IPS-20b (cell line): ENCODE measurements at regions not wholly inside any gene's neighbourhood (a gene's known extent, or its start where the extent isn't known, plus 50 kb on each side); places are given as distances from the start of the nearest gene placed in this dataset.

Experiments
- H3K27ac ChIP-seq: one replicate; pipeline ENCODE4 v1.5.1; 2013; ENCODE audit warnings: low read length
- H3K27me3 ChIP-seq: 2 replicates; pipeline ENCODE4 v1.6.1; 2013; ENCODE audit warnings: mild to moderate bottlenecking, low read length, inconsistent platforms; ENCODE audit not compliant: insufficient read depth
- H3K36me3 ChIP-seq: 2 replicates; pipeline ENCODE4 v1.6.1; 2013; ENCODE audit warnings: low read depth, mild to moderate bottlenecking, inconsistent platforms, low read length, moderate library complexity; ENCODE audit not compliant: insufficient read depth
- H3K4me1 ChIP-seq: 2 replicates; pipeline ENCODE4 v1.6.1; 2013; ENCODE audit warnings: mild to moderate bottlenecking, control low read depth, inconsistent platforms, low read length, moderate library complexity; ENCODE audit not compliant: insufficient read depth
- H3K4me3 ChIP-seq: 2 replicates; pipeline ENCODE4 v1.5.1; 2013; ENCODE audit warnings: mild to moderate bottlenecking, low read length, inconsistent platforms
- H3K9ac ChIP-seq: 2 replicates; pipeline ENCODE4 v1.6.1; 2013; ENCODE audit warnings: low read depth, mild to moderate bottlenecking, inconsistent platforms, low read length, moderate library complexity
- H3K9me3 ChIP-seq: 2 replicates; pipeline ENCODE4 v1.6.1; 2013; ENCODE audit warnings: mild to moderate bottlenecking, low read depth, low read length, inconsistent platforms; ENCODE audit not compliant: insufficient read depth

DNA sequence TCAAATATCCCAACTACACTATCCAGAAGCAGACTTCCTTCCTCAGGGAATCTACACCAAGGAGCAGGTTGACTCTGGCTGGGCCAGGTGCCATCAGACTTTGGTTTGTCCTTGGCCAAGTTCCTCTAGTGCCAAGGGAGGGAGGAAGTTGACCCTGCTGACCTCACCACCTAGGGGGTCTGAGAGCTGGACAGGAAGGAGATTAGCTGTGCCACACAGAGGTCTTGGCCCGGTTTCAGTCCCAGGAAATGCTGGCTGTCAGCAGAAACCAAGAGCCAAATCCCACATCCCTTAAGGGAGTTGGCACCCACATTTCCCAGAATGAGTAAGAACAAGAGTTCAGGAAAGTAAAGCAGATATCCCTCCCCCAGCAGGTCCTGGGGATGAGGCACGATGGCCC, 178.2 kb downstream of the SALL1 start:
- Histone ChIP-seq H3K27me3 (no peaks in the 10 kb centered on the region), H3K27ac (no peak overlapping the region)

DNA sequence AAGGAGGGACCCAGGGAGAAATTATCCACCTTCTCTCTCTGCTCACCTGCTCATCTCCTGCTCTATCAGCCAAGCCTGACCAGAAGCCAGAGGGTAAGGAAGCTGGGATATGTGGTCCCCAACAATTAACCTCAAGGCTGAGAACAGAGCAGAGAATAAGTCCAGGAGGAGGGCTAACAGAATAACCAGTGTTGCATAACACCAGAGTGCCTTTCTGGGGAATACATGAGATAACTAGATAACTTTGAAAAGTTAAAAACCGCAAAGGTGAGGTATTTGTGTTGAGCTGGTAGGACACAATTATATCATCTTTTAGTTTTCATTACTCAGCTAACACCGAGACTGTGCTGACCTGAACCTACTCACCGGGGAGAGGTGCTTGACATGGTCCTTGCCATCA, 180.8 kb downstream of the SALL1 start:
- no peak overlapping the region for H3K27ac ChIP-seq
- no peak overlapping the region for H3K4me3 ChIP-seq
- H3K9me3 ChIP-seq: no peaks in the 10 kb centered on the region
- H3K4me1 ChIP-seq: no peaks in the 10 kb centered on the region
- H3K9ac ChIP-seq: no peak overlapping the region
- H3K36me3 ChIP-seq: no peaks in the 10 kb centered on the region
- no peaks in the 10 kb centered on the region for H3K27me3 ChIP-seq

More for the DNA sequence above, 178.2 kb downstream of the SALL1 start:
- H3K4me1 ChIP-seq: no peaks in the 10 kb centered on the region
- H3K9me3 ChIP-seq: no peaks in the 10 kb centered on the region
- H3K36me3 ChIP-seq: no peaks in the 10 kb centered on the region
- no peak overlapping the region for H3K4me3 ChIP-seq
- H3K9ac ChIP-seq: no peak overlapping the region

DNA sequence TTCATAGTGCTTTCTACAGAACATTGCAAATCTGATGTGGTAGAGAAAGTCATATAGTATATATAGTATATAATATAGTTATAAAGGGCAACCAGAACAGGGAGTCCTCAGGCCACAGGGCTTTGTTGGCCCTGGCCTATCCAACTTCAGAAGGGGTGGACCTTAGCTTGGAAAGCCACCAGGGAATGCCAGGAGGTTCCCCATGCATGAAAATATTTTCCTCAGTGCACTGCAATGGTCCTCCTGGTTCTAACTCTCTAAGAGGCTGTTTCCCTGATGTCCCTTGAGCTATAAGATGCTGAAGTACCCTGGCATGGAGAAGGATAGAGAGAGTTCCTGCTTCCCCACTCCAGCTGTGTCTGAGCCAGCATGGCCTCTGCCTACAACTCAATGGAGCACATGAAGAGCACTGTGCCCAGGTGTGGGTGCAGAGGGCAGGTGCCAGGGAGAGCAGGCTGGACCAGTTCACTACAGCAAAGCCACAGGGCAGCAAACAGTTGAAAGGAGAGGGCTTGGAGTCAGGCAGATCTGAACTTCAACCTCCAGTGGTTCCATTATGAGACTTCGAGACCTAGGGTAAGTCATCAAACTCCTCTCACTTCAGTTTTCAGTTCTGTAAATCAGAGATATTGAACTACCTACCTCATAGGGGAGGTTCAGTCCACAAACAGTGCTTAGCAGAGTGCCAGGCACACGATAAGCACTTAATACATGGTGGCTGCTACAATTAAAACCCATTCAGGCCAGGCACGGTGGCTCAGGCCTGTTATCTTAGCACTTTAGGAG, 183.1 kb downstream of the SALL1 start:
- Histone ChIP-seq H3K4me3 (no peak overlapping the region), H3K9ac (no peak overlapping the region), H3K36me3 (no peaks in the 10 kb centered on the region), H3K9me3 (no peaks in the 10 kb centered on the region), H3K4me1 (no peaks in the 10 kb centered on the region), H3K27ac (no peak overlapping the region), H3K27me3 (no peaks in the 10 kb centered on the region)

DNA sequence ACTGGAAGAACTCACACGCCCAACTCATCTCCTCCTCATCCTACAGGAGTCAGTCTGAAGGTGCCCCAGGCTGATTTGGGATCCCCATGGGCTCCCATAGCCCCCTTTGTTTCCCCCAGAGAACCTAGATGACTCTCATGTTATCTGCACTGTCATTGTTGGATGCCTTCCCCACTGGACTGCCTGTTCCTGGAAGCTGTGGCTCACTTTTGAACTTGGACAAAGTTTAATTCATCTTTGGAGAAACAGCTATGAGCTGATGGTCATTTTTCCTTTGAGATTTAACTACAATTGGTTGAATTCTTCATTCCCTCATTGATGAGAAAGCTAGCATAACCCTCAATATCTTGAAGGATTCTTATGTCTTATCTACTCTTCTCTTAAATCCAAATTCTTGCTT, 186.6 kb downstream of the SALL1 start:
- Histone ChIP-seq H3K27me3 (no peaks in the 10 kb centered on the region), H3K36me3 (no peaks in the 10 kb centered on the region), H3K27ac (no peak overlapping the region), H3K9me3 (no peaks in the 10 kb centered on the region), H3K4me1 (no peaks in the 10 kb centered on the region), H3K4me3 (no peak overlapping the region), H3K9ac (no peak overlapping the region)

DNA sequence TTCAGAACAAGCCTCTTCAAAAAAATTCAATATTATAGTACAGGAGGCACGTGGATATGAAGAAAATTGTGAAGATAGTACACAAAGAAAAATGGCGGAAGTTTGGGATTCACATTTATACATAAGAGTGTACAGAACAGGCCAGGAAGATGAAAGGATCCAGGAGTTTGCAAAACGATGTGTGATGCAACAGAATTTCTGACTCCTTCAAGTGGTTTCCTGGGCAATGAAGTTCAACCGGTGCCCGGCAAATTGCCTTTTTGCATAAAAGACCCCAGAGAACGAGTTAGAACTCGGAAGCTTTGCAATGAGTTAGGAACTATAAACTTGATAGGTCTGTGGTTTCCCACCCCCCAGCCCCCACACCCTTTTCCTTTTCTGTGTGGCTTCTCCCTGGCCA, 189.1 kb downstream of the SALL1 start:
- Histone ChIP-seq H3K9ac (no peak overlapping the region), H3K4me1 (no peaks in the 10 kb centered on the region), H3K4me3 (no peak overlapping the region), H3K27me3 (no peaks in the 10 kb centered on the region), H3K27ac (no peak overlapping the region), H3K36me3 (no peaks in the 10 kb centered on the region), H3K9me3 (no peaks in the 10 kb centered on the region)

DNA sequence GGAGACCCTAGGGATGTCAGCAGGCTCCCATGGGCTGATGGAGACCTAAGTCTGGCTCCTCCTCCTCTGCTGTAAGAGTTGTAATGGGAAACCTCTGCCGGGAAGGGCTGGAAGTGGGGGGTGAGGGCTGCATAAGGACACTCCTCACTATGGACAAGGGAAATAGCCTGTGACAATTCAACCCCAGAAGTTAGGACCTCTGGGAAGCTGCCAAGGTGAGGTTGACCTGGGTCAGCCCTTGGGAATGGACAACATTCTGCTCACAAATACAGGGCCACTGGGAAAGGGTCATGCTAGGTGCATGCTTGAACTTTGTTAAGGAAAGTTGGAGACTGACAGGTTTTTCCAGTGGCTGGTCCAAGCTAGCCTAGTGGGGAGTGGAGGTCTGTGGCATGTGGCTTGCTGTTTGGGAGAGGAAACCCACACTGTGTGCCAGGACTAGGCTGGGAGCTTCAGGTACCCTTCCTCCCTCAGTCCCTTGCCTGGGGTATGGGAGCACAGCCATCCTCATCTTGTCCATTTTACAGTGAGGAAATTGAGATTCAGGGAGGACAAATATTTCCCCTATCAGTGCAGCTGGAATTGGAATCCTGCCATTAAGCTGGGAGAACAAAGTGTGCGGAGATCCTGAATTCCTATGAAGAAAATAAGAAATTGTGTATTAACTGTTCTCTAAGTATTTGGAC, 190.4 kb downstream of the SALL1 start:
- Histone ChIP-seq H3K36me3 (no peaks in the 10 kb centered on the region), H3K27ac (no peak overlapping the region), H3K4me1 (no peaks in the 10 kb centered on the region), H3K9me3 (no peaks in the 10 kb centered on the region), H3K27me3 (no peaks in the 10 kb centered on the region), H3K9ac (no peak overlapping the region), H3K4me3 (no peak overlapping the region)

DNA sequence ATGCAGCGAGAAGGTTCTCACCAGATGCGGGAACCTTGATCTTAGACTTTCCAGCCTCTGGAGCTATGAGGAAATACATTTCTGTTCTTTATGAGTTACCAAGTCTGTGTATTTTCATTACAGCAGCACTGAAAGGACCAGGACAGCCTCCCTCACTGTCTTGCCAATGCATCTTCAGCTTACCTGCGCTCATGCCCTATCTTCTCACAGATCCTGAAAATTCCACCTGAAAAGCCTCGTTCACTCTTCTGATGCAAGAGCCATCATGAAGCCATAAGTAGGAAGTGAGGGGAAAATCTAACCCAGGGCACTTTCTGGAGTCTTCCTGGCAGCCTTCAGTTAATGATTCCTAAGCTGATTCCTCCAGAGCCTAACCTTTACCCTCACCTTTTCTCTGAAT, 194.0 kb downstream of the SALL1 start:
- Histone ChIP-seq H3K4me3 (no peak overlapping the region), H3K9me3 (no peaks in the 10 kb centered on the region), H3K27ac (no peak overlapping the region), H3K4me1 (no peaks in the 10 kb centered on the region), H3K27me3 (no peaks in the 10 kb centered on the region), H3K9ac (no peak overlapping the region), H3K36me3 (no peaks in the 10 kb centered on the region)

DNA sequence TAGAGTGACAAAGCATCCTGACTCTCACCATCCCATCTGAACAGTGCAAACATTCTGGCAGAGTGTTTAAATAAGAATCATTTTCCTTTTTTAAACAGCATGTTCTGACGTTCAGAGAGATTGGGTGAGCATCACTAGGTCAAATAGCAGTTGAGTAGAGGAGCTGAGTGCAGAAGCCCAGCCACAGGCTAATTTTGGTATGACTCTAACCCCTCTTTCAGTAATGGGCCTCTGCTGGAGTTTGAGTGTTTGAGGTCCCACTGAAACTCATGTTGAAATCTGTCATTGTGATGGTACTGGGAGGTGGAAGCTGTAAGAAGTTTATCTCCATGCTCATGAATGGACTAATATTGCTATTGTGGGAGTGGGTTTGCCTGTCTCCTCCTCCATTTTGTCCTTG, 194.4 kb downstream of the SALL1 start:
- Histone ChIP-seq H3K27ac (no peak overlapping the region), H3K4me3 (no peak overlapping the region), H3K9ac (no peak overlapping the region), H3K9me3 (no peaks in the 10 kb centered on the region), H3K27me3 (no peaks in the 10 kb centered on the region), H3K4me1 (no peaks in the 10 kb centered on the region), H3K36me3 (no peaks in the 10 kb centered on the region)

DNA sequence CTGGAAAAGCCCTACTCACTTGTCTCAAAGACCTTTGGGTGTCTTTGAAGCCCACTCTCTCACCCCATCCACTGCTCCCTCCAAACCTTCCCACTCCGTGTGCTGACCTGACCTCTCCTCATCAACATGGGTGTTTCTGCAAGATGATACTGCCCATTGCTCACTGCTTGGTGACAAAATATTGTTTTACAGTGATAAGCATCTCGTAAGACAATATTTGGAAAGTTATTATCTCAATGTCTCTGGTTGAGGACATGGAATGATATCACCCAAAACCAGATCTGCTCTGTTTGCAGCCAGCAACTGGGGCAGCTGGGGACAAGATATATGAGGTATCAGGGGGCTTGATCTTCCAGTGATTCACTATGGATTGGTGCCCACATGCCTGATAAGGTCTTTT, 195.8 kb downstream of the SALL1 start:
- Histone ChIP-seq H3K36me3 (no peaks in the 10 kb centered on the region), H3K9me3 (no peaks in the 10 kb centered on the region), H3K4me1 (no peaks in the 10 kb centered on the region), H3K4me3 (no peak overlapping the region), H3K27ac (no peak overlapping the region), H3K27me3 (no peaks in the 10 kb centered on the region), H3K9ac (no peak overlapping the region)

DNA sequence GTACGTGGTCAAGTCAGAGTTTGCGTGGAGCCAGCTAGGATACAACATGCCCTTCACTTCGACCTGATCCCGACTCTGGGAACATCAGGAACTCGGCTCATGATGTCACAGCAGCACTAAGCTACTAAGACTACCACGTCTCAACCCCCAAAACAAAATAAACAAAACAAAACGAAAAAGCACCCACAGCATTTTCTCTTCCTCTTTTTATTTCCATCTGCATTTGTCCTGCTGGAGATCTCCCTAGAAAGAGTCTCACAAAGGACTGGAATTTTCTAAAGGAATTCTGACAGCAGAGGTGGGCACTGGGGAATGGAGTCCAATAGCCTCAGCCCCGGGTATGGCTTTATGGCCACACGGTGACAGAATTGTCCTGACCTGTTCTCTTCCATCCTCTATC, 196.6 kb downstream of the SALL1 start:
- no peak overlapping the region for H3K4me3 ChIP-seq
- H3K36me3 ChIP-seq: no peaks in the 10 kb centered on the region
- no peaks in the 10 kb centered on the region for H3K4me1 ChIP-seq
- no peak overlapping the region for H3K9ac ChIP-seq
- H3K27ac ChIP-seq: no peak overlapping the region
- H3K27me3 ChIP-seq: no peaks in the 10 kb centered on the region
- H3K9me3 ChIP-seq: no peaks in the 10 kb centered on the region

DNA sequence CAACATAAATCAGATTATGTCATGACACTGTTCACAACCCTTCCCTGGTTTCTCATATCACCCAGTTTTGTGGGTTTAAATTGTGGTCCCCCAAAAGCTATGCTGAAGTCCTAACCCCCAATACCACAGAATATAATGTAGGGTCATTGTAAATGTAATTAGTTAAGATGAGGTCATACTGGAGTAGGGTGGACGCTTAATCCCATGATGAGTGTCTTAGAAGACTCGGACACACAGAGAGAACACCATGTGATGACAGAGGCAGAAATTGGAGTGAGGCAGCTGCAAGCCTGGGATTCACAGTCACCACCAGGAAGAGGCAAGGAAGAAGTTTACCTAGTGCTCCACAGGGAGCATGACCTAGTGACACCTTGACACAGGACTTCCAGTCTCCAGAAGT, 197.8 kb downstream of the SALL1 start:
- Histone ChIP-seq H3K9ac (no peak overlapping the region), H3K4me3 (no peak overlapping the region), H3K27me3 (no peaks in the 10 kb centered on the region), H3K27ac (no peak overlapping the region), H3K9me3 (no peaks in the 10 kb centered on the region), H3K4me1 (no peaks in the 10 kb centered on the region), H3K36me3 (no peaks in the 10 kb centered on the region)

DNA sequence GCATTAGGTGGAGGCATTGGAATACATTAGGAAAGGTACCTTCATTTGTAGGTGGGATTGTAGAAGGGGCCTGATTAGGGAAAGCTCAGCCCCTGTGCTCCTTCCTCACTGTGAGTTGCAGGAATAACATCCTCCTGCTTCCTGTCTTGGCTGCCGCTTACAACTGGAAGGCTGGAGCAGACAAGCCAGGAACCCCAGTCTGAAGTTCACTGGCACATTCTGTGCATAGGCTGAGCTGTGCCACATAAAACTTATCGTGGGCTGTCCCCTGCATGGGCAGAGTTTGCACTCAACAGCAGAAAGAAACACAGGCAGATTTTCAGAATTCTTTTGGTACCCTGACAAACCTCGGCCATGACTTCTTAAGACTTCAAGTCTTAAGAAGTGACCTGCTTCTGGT, 200.1 kb downstream of the SALL1 start:
- no peaks in the 10 kb centered on the region for H3K27me3 ChIP-seq
- no peak overlapping the region for H3K9ac ChIP-seq
- H3K4me1 ChIP-seq: no peaks in the 10 kb centered on the region
- no peaks in the 10 kb centered on the region for H3K9me3 ChIP-seq
- no peak overlapping the region for H3K27ac ChIP-seq
- no peaks in the 10 kb centered on the region for H3K36me3 ChIP-seq
- no peak overlapping the region for H3K4me3 ChIP-seq
